MG63 (cell line): ENCODE measurements at regions not wholly inside any gene's neighbourhood (a gene's known extent, or its start where the extent isn't known, plus 50 kb on each side); places are given as distances from the start of the nearest gene placed in this dataset.
"Not testable (repeated sequence)": the region's sequence is repeated elsewhere in the genome, so short reads cannot be mapped to it uniquely, and the experiment has no call there.

Experiments used
- DNase-seq: peaks from one replicate; pipeline ENCODE4 v3.0.0-alpha.2; 2020
- H3K27me3 ChIP-seq: fragments of 250-450 bp; sonication (Bioruptor Pico); 2 replicates; pipeline ENCODE4 v1.5.1; 2020; ENCODE audit warnings: mild to moderate bottlenecking, moderate library complexity
- H3K36me3 ChIP-seq: fragments of 250-450 bp; sonication (Bioruptor Pico); 2 replicates; pipeline ENCODE4 v1.5.1; 2020; ENCODE audit warnings: mild to moderate bottlenecking, moderate library complexity
- H3K4me3 ChIP-seq: fragments of 250-450 bp; sonication (Bioruptor Pico); 2 replicates; pipeline ENCODE4 v1.5.1; 2020; ENCODE audit warnings: mild to moderate bottlenecking, moderate library complexity
- H3K9me3 ChIP-seq: fragments of 250-450 bp; sonication (Bioruptor Pico); 2 replicates; pipeline ENCODE4 v1.5.1; 2020; ENCODE audit warnings: mild to moderate bottlenecking, moderate library complexity

- H3K9me3 ChIP-seq: no peaks in the 10 kb centered on the region
- DNase-seq: no peak
- no peak overlapping the region for H3K4me3 ChIP-seq
- H3K27me3 ChIP-seq: no peaks in the 10 kb centered on the region
- no peaks in the 10 kb centered on the region for H3K36me3 ChIP-seq
These were observed 141.9 kb downstream of the ANKRD7 start for GRCh38 chr7:118366363-118366762.

GRCh38 chr7:118368958-118369357, 144.5 kb downstream of the ANKRD7 start:
- H3K27me3 ChIP-seq: no peaks in the 10 kb centered on the region
- no peak for DNase-seq
- no peaks in the 10 kb centered on the region for H3K36me3 ChIP-seq
- H3K4me3 ChIP-seq: no peak overlapping the region
- no peaks in the 10 kb centered on the region for H3K9me3 ChIP-seq

- Histone ChIP-seq H3K4me3 (no peak overlapping the region), H3K27me3 (no peaks in the 10 kb centered on the region), H3K36me3 (no peaks in the 10 kb centered on the region), H3K9me3 (no peaks in the 10 kb centered on the region)
- no peak for DNase-seq
These were observed 145.5 kb downstream of the ANKRD7 start for GRCh38 chr7:118369987-118370386.

GRCh38 chr7:118372530-118372929, 148.0 kb downstream of the ANKRD7 start:
- DNase-seq: no peak
- no peaks in the 10 kb centered on the region for H3K27me3 ChIP-seq
- H3K4me3 ChIP-seq: no peak overlapping the region
- H3K9me3 ChIP-seq: no peaks in the 10 kb centered on the region
- no peaks in the 10 kb centered on the region for H3K36me3 ChIP-seq

- Histone ChIP-seq H3K4me3 (no peak overlapping the region), H3K27me3 (no peaks in the 10 kb centered on the region), H3K36me3 (no peaks in the 10 kb centered on the region), H3K9me3 (no peaks in the 10 kb centered on the region)
- DNase-seq: no peak
These were observed 165.1 kb downstream of the ANKRD7 start for GRCh38 chr7:118389629-118390028.

- H3K27me3 ChIP-seq: no peaks in the 10 kb centered on the region
- no peak overlapping the region for H3K4me3 ChIP-seq
- H3K36me3 ChIP-seq: no peaks in the 10 kb centered on the region
- no peaks in the 10 kb centered on the region for H3K9me3 ChIP-seq
- DNase-seq: no peak
These were observed 179.7 kb downstream of the ANKRD7 start for GRCh38 chr7:118404211-118404610.

GRCh38 chr7:118418433-118418832, 193.9 kb downstream of the ANKRD7 start:
- DNase-seq: no peak
- Histone ChIP-seq H3K4me3 (no peak overlapping the region), H3K36me3 (no peaks in the 10 kb centered on the region), H3K27me3 (no peaks in the 10 kb centered on the region), H3K9me3 (no peaks in the 10 kb centered on the region)

GRCh38 chr7:118420888-118421287, 196.4 kb downstream of the ANKRD7 start:
- no peak for DNase-seq
- Histone ChIP-seq H3K36me3 (no peaks in the 10 kb centered on the region), H3K9me3 (no peaks in the 10 kb centered on the region), H3K4me3 (no peak overlapping the region), H3K27me3 (no peaks in the 10 kb centered on the region)

GRCh38 chr7:118429141-118429540, 204.6 kb downstream of the ANKRD7 start:
- DNase-seq: no peak
- no peaks in the 10 kb centered on the region for H3K36me3 ChIP-seq
- H3K4me3 ChIP-seq: no peak overlapping the region
- H3K27me3 ChIP-seq: no peaks in the 10 kb centered on the region
- no peaks in the 10 kb centered on the region for H3K9me3 ChIP-seq

- DNase-seq: no peak
- Histone ChIP-seq H3K4me3 (no peak overlapping the region), H3K36me3 (no peaks in the 10 kb centered on the region), H3K27me3 (no peaks in the 10 kb centered on the region), H3K9me3 (no peaks in the 10 kb centered on the region)
These were observed 212.2 kb downstream of the ANKRD7 start for GRCh38 chr7:118436663-118437062.

- H3K4me3 ChIP-seq, H3K9me3 ChIP-seq, H3K27me3 ChIP-seq, DNase-seq, H3K36me3 ChIP-seq: not testable (repeated sequence)
These were observed 224.5 kb downstream of the ANKRD7 start for GRCh38 chr7:118449030-118449429.

GRCh38 chr7:118449797-118450567, 225.5 kb downstream of the ANKRD7 start:
- Histone ChIP-seq H3K27me3 (no peaks in the 10 kb centered on the region), H3K9me3 (no peaks in the 10 kb centered on the region), H3K36me3 (no peaks in the 10 kb centered on the region), H3K4me3 (no peak overlapping the region; the same call in 1 of the 2 replicates)
- DNase-seq: no peak

- H3K36me3 ChIP-seq: no peaks in the 10 kb centered on the region
- no peak for DNase-seq
- no peak overlapping the region for H3K4me3 ChIP-seq
These were observed 227.6 kb downstream of the ANKRD7 start for GRCh38 chr7:118452128-118452527.

GRCh38 chr7:118467381-118467780, 242.9 kb downstream of the ANKRD7 start:
- Histone ChIP-seq H3K36me3 (no peaks in the 10 kb centered on the region), H3K9me3 (no peaks in the 10 kb centered on the region), H3K4me3 (no peak overlapping the region), H3K27me3 (no peaks in the 10 kb centered on the region)
- DNase-seq: no peak

More at GRCh38 chr7:118452128-118452527, 227.6 kb downstream of the ANKRD7 start:
- Histone ChIP-seq H3K27me3 (no peaks in the 10 kb centered on the region), H3K9me3 (no peaks in the 10 kb centered on the region)

- H3K4me3 ChIP-seq: no peak overlapping the region
- no peaks in the 10 kb centered on the region for H3K36me3 ChIP-seq
- DNase-seq: no peak
- no peaks in the 10 kb centered on the region for H3K27me3 ChIP-seq
- H3K9me3 ChIP-seq: no peaks in the 10 kb centered on the region
These were observed 248.1 kb downstream of the ANKRD7 start for GRCh38 chr7:118472581-118472980.

GRCh38 chr7:118473271-118473670, 248.8 kb downstream of the ANKRD7 start:
- no peak overlapping the region for H3K4me3 ChIP-seq
- H3K9me3 ChIP-seq: no peaks in the 10 kb centered on the region

GRCh38 chr7:118476036-118476435, 251.5 kb downstream of the ANKRD7 start:
- Histone ChIP-seq H3K9me3 (no peaks in the 10 kb centered on the region), H3K36me3 (no peaks in the 10 kb centered on the region), H3K4me3 (no peak overlapping the region), H3K27me3 (no peaks in the 10 kb centered on the region)
- no peak for DNase-seq

More at GRCh38 chr7:118473271-118473670, 248.8 kb downstream of the ANKRD7 start:
- H3K36me3 ChIP-seq: no peaks in the 10 kb centered on the region
- no peaks in the 10 kb centered on the region for H3K27me3 ChIP-seq
- peak; percentile 18 for DNase-seq

GRCh38 chr7:118477036-118477435, 252.5 kb downstream of the ANKRD7 start:
- H3K36me3 ChIP-seq: no peaks in the 10 kb centered on the region
- no peaks in the 10 kb centered on the region for H3K9me3 ChIP-seq
- no peak for DNase-seq
- no peaks in the 10 kb centered on the region for H3K27me3 ChIP-seq
- H3K4me3 ChIP-seq: no peak overlapping the region
